ENCODE measurements at regions not wholly inside any gene's neighbourhood (a gene's known extent, or its start where the extent isn't known, plus 50 kb on each side); places are given as distances from the start of the nearest gene placed in this dataset.
"Not testable (repeated sequence)": the region's sequence is repeated elsewhere in the genome, so short reads cannot be mapped to it uniquely, and the experiment has no call there.

GRCh38 chr17:52883907-52884491 lies 725.5 kb upstream of the CA10 start:
- TF ChIP-seq CTCF (IDR thresholded peaks at IDR 0.05 in 4 of 5, conservative IDR thresholded peaks at IDR 0.05 in 1 of 5); POLR2A (IDR thresholded peaks at IDR 0.05): not testable (repeated sequence)
